H1 (cell line): ENCODE measurements at regions not wholly inside any gene's neighbourhood (a gene's known extent, or its start where the extent isn't known, plus 50 kb on each side); places are given as distances from the start of the nearest gene placed in this dataset.

Experiments used
- CTCF ChIA-PET: fragments of 300-600 bp; sonication (Branson Sonifier 250); formaldehyde crosslinking; loops from one replicate; lab custom pipeline; 2021; ENCODE audit not compliant: partially characterized antibody; lab: Charles Lee
- POLR2A ChIA-PET: fragments of 300-600 bp; sonication (Branson Sonifier 250); formaldehyde crosslinking; loops from one replicate; lab custom pipeline; 2021; ENCODE audit warnings: inconsistent platforms; ENCODE audit not compliant: partially characterized antibody; lab: Charles Lee
- DNase-seq, 2 experiments: peaks; one replicate each; pipeline versions ENCODE4 v3.0.0 to v3.0.0-alpha.2; 2010 to 2022; ENCODE audit warnings: low spot score in 2 of 2, low read depth in 1 of 2, mixed read lengths in 1 of 2
- FAIRE-seq: peaks from 2 replicates; lab custom pipeline; 2011; peaks lifted over from hg19 to GRCh38; lab: Jason Lieb, UNC
- H2AFZ ChIP-seq: 2 replicates; pipeline ENCODE4 v1.8.1; 2012; ENCODE audit warnings: low read length, inconsistent platforms
- H2AK5ac ChIP-seq: 2 replicates; pipeline ENCODE4 v1.6.1; 2013; ENCODE audit warnings: low read depth, low read length
- H2BK120ac ChIP-seq: replicated peaks from 2 replicates; pipeline ENCODE3; 2013; ENCODE audit warnings: low read depth, low read length, inconsistent platforms
- H2BK12ac ChIP-seq: 2 replicates; pipeline ENCODE4 v1.6.1; 2013; ENCODE audit warnings: low read depth, low read length
- H2BK15ac ChIP-seq: 2 replicates; pipeline ENCODE4 v1.6.1; 2013; ENCODE audit warnings: low read length
- H2BK20ac ChIP-seq: 2 replicates; pipeline ENCODE4 v1.6.1; 2013; ENCODE audit warnings: low read length
- H2BK5ac ChIP-seq: 2 replicates; pipeline ENCODE4 v1.6.1; 2013; ENCODE audit warnings: low read depth, low read length
- H3K14ac ChIP-seq: 2 replicates; pipeline ENCODE4 v1.6.1; 2013; ENCODE audit warnings: inconsistent platforms; ENCODE audit not compliant: insufficient read length
- H3K18ac ChIP-seq: 2 replicates; pipeline ENCODE4 v1.6.1; 2013; ENCODE audit warnings: low read length; ENCODE audit errors: extremely low read depth
- H3K23ac ChIP-seq: 2 replicates; pipeline ENCODE4 v1.6.1; 2013; ENCODE audit warnings: inconsistent platforms; ENCODE audit not compliant: insufficient read length
- H3K23me2 ChIP-seq: 2 replicates; pipeline ENCODE4 v1.6.1; 2013; ENCODE audit warnings: low read depth, low read length
- H3K27ac ChIP-seq: 2 replicates; pipeline ENCODE4 v1.6.1; 2011; ENCODE audit warnings: low read depth, low read length, inconsistent platforms
- H3K27me3 ChIP-seq, 4 experiments: replicated peaks in 1 of 4; 1 replicate in 1 of 4; 2 replicates in 3 of 4; pipeline versions ENCODE4 v1.6.1 to v1.8.1; 2011 to 2013; ENCODE audit warnings: low read length in 3 of 4, mild to moderate bottlenecking in 3 of 4, inconsistent platforms in 2 of 4, mixed read lengths in 2 of 4, moderate library complexity in 1 of 4; ENCODE audit not compliant: control insufficient read depth in 3 of 4, insufficient read depth in 3 of 4; ENCODE audit errors: extremely low read depth in 1 of 4
- H3K36me3 ChIP-seq, 4 experiments: 2 replicates each; pipeline versions ENCODE4 v1.6.1 to v1.8.1; 2011 to 2013; ENCODE audit warnings: mild to moderate bottlenecking in 4 of 4, low read length in 3 of 4, moderate library complexity in 2 of 4, control low read depth in 1 of 4, inconsistent platforms in 1 of 4; ENCODE audit not compliant: insufficient read depth in 4 of 4, control insufficient read depth in 2 of 4
- H3K4ac ChIP-seq: replicated peaks from 2 replicates; pipeline ENCODE3; 2013; ENCODE audit warnings: low read length, low read depth, mixed read lengths, inconsistent platforms; ENCODE audit not compliant: insufficient read length
- H3K4me1 ChIP-seq, 4 experiments: replicated peaks in 1 of 4; 1 replicate in 1 of 4; 2 replicates in 3 of 4; pipeline versions ENCODE4 v1.6.1 to v1.8.1; 2011 to 2013; ENCODE audit warnings: low read length in 3 of 4, inconsistent platforms in 2 of 4, mixed read lengths in 1 of 4; ENCODE audit not compliant: insufficient read depth in 4 of 4, control insufficient read depth in 3 of 4
- H3K4me2 ChIP-seq, 2 experiments: 2 replicates each; pipeline versions ENCODE4 v1.6.1 to v1.8.1; 2011 to 2013; ENCODE audit warnings: low read depth in 2 of 2, low read length in 2 of 2, control low read depth in 1 of 2, inconsistent platforms in 1 of 2, mild to moderate bottlenecking in 1 of 2; ENCODE audit not compliant: insufficient read depth in 1 of 2
- H3K4me3 ChIP-seq, 4 experiments: fragments of 200-600, 300-600 bp in 1 of 4; sonication (generic), shearing (Covaris generic), sonication (Bioruptor Twin) in 1 of 4; 2 replicates each; pipeline versions ENCODE4 v1.5.1 to v1.8.1; 2011 to 2016; ENCODE audit warnings: low read length in 4 of 4, low read depth in 3 of 4, control low read depth in 2 of 4, inconsistent platforms in 2 of 4, mild to moderate bottlenecking in 2 of 4, mixed read lengths in 1 of 4, moderate library complexity in 1 of 4; ENCODE audit not compliant: insufficient read depth in 2 of 4; ENCODE audit errors: extremely low read depth in 1 of 4
- H3K56ac ChIP-seq: replicated peaks from 2 replicates; pipeline ENCODE3; 2013; ENCODE audit warnings: low read depth, mild to moderate bottlenecking, mixed read lengths, low read length, inconsistent platforms; ENCODE audit not compliant: insufficient read length
- H3K79me1 ChIP-seq: 2 replicates; pipeline ENCODE4 v1.6.1; 2013; ENCODE audit warnings: low read depth, low read length, control low read depth
- H3K79me2 ChIP-seq, 2 experiments: 2 replicates each; pipeline versions ENCODE4 v1.6.1 to v1.8.1; 2012 to 2013; ENCODE audit warnings: low read length in 2 of 2, mild to moderate bottlenecking in 2 of 2, inconsistent platforms in 1 of 2; ENCODE audit not compliant: insufficient read depth in 2 of 2, control insufficient read depth in 1 of 2
- H3K9ac ChIP-seq, 4 experiments: replicated peaks in 1 of 4; 1 replicate in 1 of 4; 2 replicates in 3 of 4; pipeline versions ENCODE4 v1.6.1 to v1.8.1; 2011 to 2013; ENCODE audit warnings: low read depth in 3 of 4, low read length in 3 of 4, control low read depth in 2 of 4, mild to moderate bottlenecking in 2 of 4, moderate library complexity in 2 of 4, inconsistent platforms in 1 of 4; ENCODE audit errors: extremely low read depth in 1 of 4
- H3K9me3 ChIP-seq, 2 experiments: 2 replicates each; pipeline versions ENCODE4 v1.6.1 to v1.8.1; 2012 to 2013; ENCODE audit warnings: mild to moderate bottlenecking in 2 of 2, moderate library complexity in 2 of 2, control low read depth in 1 of 2, inconsistent platforms in 1 of 2, low read depth in 1 of 2, low read length in 1 of 2, mixed read lengths in 1 of 2; ENCODE audit not compliant: insufficient read depth in 2 of 2
- H4K20me1 ChIP-seq, 2 experiments: replicated peaks in 1 of 2; 2 replicates each; pipeline versions ENCODE3 to v1.8.1; 2011 to 2013; ENCODE audit warnings: inconsistent platforms in 2 of 2, low read length in 2 of 2, mild to moderate bottlenecking in 1 of 2; ENCODE audit not compliant: insufficient read depth in 2 of 2, control insufficient read depth in 1 of 2
- H4K5ac ChIP-seq: 2 replicates; pipeline ENCODE4 v1.6.1; 2013; ENCODE audit warnings: low read length, low read depth, mixed read lengths, inconsistent platforms; ENCODE audit not compliant: insufficient read length
- H4K8ac ChIP-seq: 2 replicates; pipeline ENCODE4 v1.8.0; 2013; ENCODE audit warnings: mild to moderate bottlenecking, moderate library complexity, low read length, inconsistent platforms; ENCODE audit not compliant: insufficient read depth; ENCODE audit errors: extremely low read depth
- H4K91ac ChIP-seq: replicated peaks from 2 replicates; pipeline ENCODE3; 2013; ENCODE audit warnings: low read length, mixed read lengths, inconsistent platforms; ENCODE audit not compliant: insufficient read length
- BCL11A ChIP-seq, 2 experiments: IDR thresholded peaks; one replicate each; pipeline ENCODE4 v1.6.1; 2011; ENCODE audit warnings: low read depth in 2 of 2, low read length in 2 of 2, mild to moderate bottlenecking in 2 of 2
- CEBPB ChIP-seq: IDR thresholded peaks from 2 replicates; pipeline ENCODE4 v1.6.1; 2012; ENCODE audit warnings: low read depth, low read length

DNA sequence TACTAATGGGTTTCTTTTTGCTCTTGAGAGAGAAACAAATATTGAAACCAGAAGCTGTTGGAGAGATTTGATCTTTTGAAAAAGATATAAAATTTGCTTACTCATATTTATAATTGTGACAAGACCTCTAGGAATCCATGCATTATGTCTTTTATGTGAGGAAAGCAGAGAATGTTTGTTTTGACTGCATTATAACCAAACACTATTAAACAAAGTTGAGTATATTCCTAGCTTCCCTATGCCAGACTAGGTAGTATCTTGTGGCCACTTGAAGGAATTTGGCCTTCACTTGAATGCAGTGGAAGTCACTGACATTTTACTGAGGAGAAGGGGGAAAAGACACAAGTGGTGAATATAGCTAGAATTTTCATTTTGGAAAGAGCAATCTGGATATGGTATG is 521.8 kb upstream of the ZEB2 start:
- no peak overlapping the region for H2BK12ac ChIP-seq
- no peaks in the 10 kb centered on the region for H3K9me3 ChIP-seq
- H3K56ac ChIP-seq = no peak overlapping the region
- H2BK120ac ChIP-seq = no peak overlapping the region
- no peaks in the 10 kb centered on the region for H3K79me2 ChIP-seq
- no peak overlapping the region for H2AK5ac ChIP-seq
- no peak overlapping the region for H3K14ac ChIP-seq
- 0 out of 7 replicates have a peak, but pooled peaks cover 0 to 2% (median 0%) of the 10 kb centered on the region in 4 experiments for H3K4me1 ChIP-seq
- FAIRE-seq (no peak), DNase-seq (no peak)
- H3K23me2 ChIP-seq = no peaks in the 10 kb centered on the region
- ChIA-PET CTCF (interaction anchor here (0.6 kb wide), 1 partner anchor 14 kb away, joined by 3 read pairs; no protein-coding TSS in a partner anchor), POLR2A (no interaction called here)
- no peak overlapping the region for H3K18ac ChIP-seq
- H3K4me3 ChIP-seq = no peak overlapping the region
- no peak overlapping the region for H3K9ac ChIP-seq
- no peak overlapping the region for H2BK5ac ChIP-seq
- H4K91ac ChIP-seq = no peak overlapping the region
- H3K27ac ChIP-seq = no peak overlapping the region
- no peak overlapping the region for H4K5ac ChIP-seq
- H2BK20ac ChIP-seq = no peak overlapping the region
- H4K8ac ChIP-seq = no peak overlapping the region
- no peaks in the 10 kb centered on the region for H3K27me3 ChIP-seq
- H4K20me1 ChIP-seq = no peaks in the 10 kb centered on the region
- no peak overlapping the region for H2AFZ ChIP-seq
- no peaks in the 10 kb centered on the region for H3K79me1 ChIP-seq
- no peaks in the 10 kb centered on the region for H3K36me3 ChIP-seq
- TF ChIP-seq BCL11A (IDR thresholded peaks at IDR 0.05; ENCODE audit: low read depth in 2 of 2, low read length in 2 of 2) (no peak), CEBPB (no peak)
- no peak overlapping the region for H3K4me2 ChIP-seq
- no peak overlapping the region for H3K23ac ChIP-seq
- H2BK15ac ChIP-seq = no peak overlapping the region
- H3K4ac ChIP-seq = no peak overlapping the region
